T-helper 17 cell (primary cell): ENCODE measurements at regions not wholly inside any gene's neighbourhood (a gene's known extent, or its start where the extent isn't known, plus 50 kb on each side); places are given as distances from the start of the nearest gene placed in this dataset.
"Not testable (repeated sequence)": the region's sequence is repeated elsewhere in the genome, so short reads cannot be mapped to it uniquely, and the experiment has no call there.

Experiments used
- ATAC-seq: fragments of 150-1000 bp; cut with Tn5 transposase; 2 replicates; pipeline ENCODE4 v1.10.0; 2021; ENCODE audit warnings: mild to moderate bottlenecking, moderate library complexity
- DNase-seq, 3 donors: peaks; one replicate each; pipeline versions ENCODE4 v3.0.0 to v3.0.0-alpha.2; 2020 to 2021
- H3K9me3 ChIP-seq: one replicate; pipeline ENCODE4 v1.7.0; 2013; ENCODE audit warnings: low read length, mild to moderate bottlenecking; ENCODE audit not compliant: control insufficient read depth, poor library complexity, severe bottlenecking
- H3K27ac Mint-ChIP-seq: one replicate; pipeline ENCODE4 v1.8.0; 2022; ENCODE audit warnings: mild to moderate bottlenecking, moderate library complexity, mixed read lengths
- H3K27me3 Mint-ChIP-seq: one replicate; pipeline ENCODE4 v1.8.0; 2022; ENCODE audit warnings: mixed read lengths
- H3K36me3 Mint-ChIP-seq: one replicate; pipeline ENCODE4 v1.8.0; 2022; ENCODE audit warnings: low read depth, mixed read lengths
- H3K4me1 Mint-ChIP-seq: one replicate; pipeline ENCODE4 v1.8.0; 2022; ENCODE audit warnings: mild to moderate bottlenecking, mixed read lengths
- H3K4me3 Mint-ChIP-seq: one replicate; pipeline ENCODE4 v1.8.0; 2022; ENCODE audit warnings: mild to moderate bottlenecking, moderate library complexity, mixed read lengths

DNA sequence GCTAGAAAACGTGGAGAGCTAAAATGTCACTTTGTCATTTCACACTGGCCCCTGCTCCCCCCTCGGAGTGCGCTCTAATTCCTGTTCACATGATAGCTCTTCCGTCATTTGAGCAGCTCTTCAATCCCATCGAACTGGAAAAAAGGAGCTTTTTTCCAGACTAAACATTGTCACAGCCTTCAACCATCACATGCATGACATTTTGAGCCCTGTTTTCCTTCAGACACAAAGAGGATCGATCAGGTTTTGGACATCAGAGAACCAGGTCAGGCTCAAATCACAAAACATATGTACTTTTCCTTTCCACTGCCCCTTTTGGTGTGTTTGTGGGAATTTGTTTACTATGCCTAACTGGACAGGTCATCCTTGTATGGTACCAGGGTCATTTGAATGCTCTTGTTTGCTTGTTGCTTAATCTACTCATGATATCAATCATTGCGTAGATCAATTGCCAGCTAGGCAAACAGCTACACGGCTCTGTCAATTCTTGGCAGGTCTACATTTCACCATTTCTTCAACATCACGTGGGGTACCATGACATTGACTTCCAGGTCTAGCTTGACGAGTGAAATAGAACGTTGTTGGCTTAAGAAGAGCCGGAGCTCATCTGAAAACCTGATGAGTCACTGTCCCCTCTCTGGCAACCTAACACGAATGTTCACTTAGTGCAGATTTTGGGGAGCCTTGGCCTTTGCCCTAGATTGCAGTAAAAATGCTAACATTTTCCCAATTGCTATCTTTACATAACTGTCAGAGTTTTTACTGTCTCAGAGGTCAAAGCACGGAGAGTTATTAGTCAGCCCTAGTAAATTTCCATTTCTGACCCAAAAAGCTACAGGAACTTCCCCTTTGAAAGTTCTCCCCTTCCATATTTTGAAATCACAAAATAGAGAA is 87.3 kb downstream of the LYZL2 start:
- ATAC-seq, result no peak
- H3K27me3 Mint-ChIP-seq, result peaks cover 4% of the 10 kb centered on the region
- H3K4me3 Mint-ChIP-seq, result no peak overlapping the region
- DNase-seq, result no peak
- no peaks in the 10 kb centered on the region for H3K36me3 Mint-ChIP-seq
- no peaks in the 10 kb centered on the region for H3K4me1 Mint-ChIP-seq
- no peaks in the 10 kb centered on the region for H3K9me3 ChIP-seq
- H3K27ac Mint-ChIP-seq, result no peak overlapping the region

GRCh38 chr10:30540276-30540675 is 89.3 kb downstream of the LYZL2 start:
- no peak overlapping the region for H3K4me3 Mint-ChIP-seq

DNA sequence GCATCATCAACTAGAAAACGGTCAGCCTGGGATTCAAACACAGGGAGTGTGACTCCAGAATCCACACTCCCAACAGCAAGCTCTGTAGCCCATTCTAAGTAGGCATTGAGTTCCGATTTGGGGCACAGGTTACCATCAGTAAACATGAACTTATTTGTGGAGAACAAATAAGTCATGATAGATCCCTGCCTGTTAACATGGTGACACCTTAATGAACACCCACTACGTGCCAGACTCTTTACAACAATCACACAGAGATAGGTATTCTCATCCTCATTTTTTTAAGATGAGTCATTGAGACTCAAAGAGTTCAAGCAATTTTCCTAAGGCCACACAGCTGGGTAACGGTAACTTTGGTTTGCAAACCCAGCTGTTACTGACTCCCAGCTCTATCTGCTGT is 91.5 kb downstream of the LYZL2 start:
- Mint-ChIP-seq H3K4me1 (peaks cover 4% of the 10 kb centered on the region), H3K4me3 (no peak overlapping the region), H3K27ac (no peak overlapping the region), H3K27me3 (no peaks in the 10 kb centered on the region), H3K36me3 (no peaks in the 10 kb centered on the region)
- DNase-seq, result no peak
- no peaks in the 10 kb centered on the region for H3K9me3 ChIP-seq
- no peak for ATAC-seq

More at GRCh38 chr10:30540276-30540675, 89.3 kb downstream of the LYZL2 start:
- ATAC-seq (no peak), DNase-seq (no peak)
- no peaks in the 10 kb centered on the region for H3K4me1 Mint-ChIP-seq
- no peak overlapping the region for H3K27ac Mint-ChIP-seq
- H3K36me3 Mint-ChIP-seq, result no peaks in the 10 kb centered on the region
- H3K9me3 ChIP-seq, result no peaks in the 10 kb centered on the region
- no peaks in the 10 kb centered on the region for H3K27me3 Mint-ChIP-seq

DNA sequence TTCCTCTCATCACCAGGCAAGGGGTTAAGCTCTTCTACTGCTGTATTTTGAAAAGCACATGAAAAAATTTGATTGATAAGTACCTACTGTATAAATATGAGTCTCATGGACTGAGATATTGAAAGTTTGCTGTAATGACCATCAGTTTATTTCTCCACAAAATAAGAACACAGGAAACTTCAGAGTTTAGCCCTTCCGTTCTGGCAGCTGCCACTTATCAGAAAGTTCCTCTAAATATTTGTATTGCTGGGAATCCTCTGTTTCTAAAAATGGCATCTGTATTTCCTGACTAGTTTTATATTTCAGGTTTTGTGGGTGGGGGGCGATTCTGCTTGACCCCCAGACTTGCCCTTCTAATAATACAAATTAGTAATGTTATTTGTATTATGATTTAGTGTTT is 92.0 kb downstream of the LYZL2 start:
- Mint-ChIP-seq H3K27me3 (no peaks in the 10 kb centered on the region), H3K4me1 (peaks cover 4% of the 10 kb centered on the region), H3K27ac (no peak overlapping the region)

DNA sequence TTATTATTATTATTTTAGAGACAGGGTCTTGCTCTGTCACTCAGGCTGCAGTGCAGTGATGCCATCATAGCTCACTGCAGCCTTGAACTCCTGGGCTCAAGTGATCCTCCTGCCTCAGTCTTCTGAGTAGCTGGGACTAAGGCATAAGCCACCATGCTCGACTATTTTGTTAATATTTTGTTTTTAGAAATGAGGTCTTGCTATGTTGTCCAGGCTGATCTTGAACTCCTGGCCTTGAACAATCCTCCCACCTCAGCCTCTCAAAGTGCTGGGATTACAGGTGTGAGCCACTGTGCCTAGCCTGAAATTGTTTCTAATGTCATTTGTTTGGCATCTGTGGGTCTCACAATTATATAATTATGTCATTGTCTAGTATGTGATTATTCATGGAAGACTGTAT is 92.4 kb downstream of the LYZL2 start:
- H3K27me3 Mint-ChIP-seq, H3K27ac Mint-ChIP-seq, H3K9me3 ChIP-seq, ATAC-seq, H3K36me3 Mint-ChIP-seq, H3K4me1 Mint-ChIP-seq, DNase-seq, H3K4me3 Mint-ChIP-seq: not testable (repeated sequence)

More for the DNA sequence above, 92.0 kb downstream of the LYZL2 start:
- Mint-ChIP-seq H3K4me3 (no peak overlapping the region), H3K36me3 (no peaks in the 10 kb centered on the region)
- ATAC-seq, result no peak
- no peaks in the 10 kb centered on the region for H3K9me3 ChIP-seq
- no peak for DNase-seq

DNA sequence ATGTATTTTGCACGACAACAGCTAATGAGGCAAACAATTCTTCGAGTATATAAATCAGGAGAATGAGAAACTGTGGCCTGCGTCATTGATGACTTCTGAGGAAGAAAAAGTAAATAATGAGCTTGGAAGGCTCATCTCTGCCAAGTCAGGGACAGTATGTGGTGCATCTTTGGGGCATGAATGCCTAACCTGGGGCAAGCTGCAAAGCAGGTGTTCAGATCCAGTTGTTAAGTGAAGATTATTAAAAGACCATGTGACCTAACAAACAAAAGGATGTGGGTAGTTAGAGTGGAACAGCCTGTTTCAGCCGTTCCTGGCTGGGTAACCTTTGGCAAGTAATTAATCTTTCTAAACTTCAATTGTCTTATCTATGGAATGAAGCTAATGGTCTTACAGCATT is 93.0 kb downstream of the LYZL2 start:
- H3K36me3 Mint-ChIP-seq, result no peaks in the 10 kb centered on the region
- no peaks in the 10 kb centered on the region for H3K27me3 Mint-ChIP-seq
- DNase-seq, result no peak
- peak overlapping the region; percentile 27 for H3K27ac Mint-ChIP-seq
- H3K4me3 Mint-ChIP-seq, result no peak overlapping the region
- no peak for ATAC-seq
- no peaks in the 10 kb centered on the region for H3K9me3 ChIP-seq
- peaks cover 4% of the 10 kb centered on the region for H3K4me1 Mint-ChIP-seq

GRCh38 chr10:30535677-30536076 is 93.9 kb downstream of the LYZL2 start:
- DNase-seq, result no peak
- Mint-ChIP-seq H3K4me3 (no peak overlapping the region), H3K27ac (peak overlapping the region; percentile 27), H3K36me3 (no peaks in the 10 kb centered on the region), H3K27me3 (no peaks in the 10 kb centered on the region), H3K4me1 (peaks cover 4% of the 10 kb centered on the region)
- H3K9me3 ChIP-seq, result no peaks in the 10 kb centered on the region
- no peak for ATAC-seq

DNA sequence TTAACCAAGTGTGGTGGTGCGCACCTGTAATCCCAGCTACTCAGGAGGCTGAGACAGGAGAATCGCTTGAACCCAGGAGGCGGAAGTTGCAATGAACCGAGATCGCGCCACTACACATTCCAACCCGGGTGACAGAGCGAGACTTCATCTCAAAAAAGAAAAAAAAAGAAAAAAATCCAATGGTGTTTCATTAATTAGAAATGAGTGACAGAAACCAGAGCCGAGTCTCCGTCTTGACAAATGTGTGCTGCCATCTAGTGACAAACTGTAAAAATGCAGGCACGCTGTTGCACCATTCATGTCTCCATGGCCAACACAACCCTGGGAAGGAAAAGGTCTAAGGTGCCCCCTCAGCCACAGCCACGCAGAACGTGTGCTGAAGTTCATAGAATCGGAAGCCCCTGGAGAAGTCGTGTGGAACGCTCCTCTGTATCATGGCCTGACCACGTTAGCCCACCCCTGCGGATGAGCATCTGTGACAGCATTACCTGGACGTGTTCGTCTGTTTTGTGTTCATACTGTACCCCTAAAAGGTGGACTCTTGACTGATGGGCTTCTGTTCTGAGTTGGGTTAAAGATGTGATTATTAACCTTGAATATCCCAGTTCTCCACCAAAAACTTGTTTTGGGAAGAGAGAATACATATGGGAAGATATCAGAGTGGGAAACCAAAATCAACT is 94.9 kb downstream of the LYZL2 start:
- peak; percentile 55 for ATAC-seq
- peak overlapping the region; percentile 4 for H3K27ac Mint-ChIP-seq

GRCh38 chr10:30531751-30532530 is 97.6 kb downstream of the LYZL2 start:
- no peaks in the 10 kb centered on the region for H3K36me3 Mint-ChIP-seq
- DNase-seq (no peak), ATAC-seq (no peak)
- H3K27ac Mint-ChIP-seq, result no peak overlapping the region
- no peaks in the 10 kb centered on the region for H3K9me3 ChIP-seq
- no peaks in the 10 kb centered on the region for H3K27me3 Mint-ChIP-seq
- peaks cover 20% of the 10 kb centered on the region for H3K4me1 Mint-ChIP-seq
- no peak overlapping the region for H3K4me3 Mint-ChIP-seq

More for the DNA sequence above, 94.9 kb downstream of the LYZL2 start:
- DNase-seq, result peak; percentile 19 to 59 (median 39)
- Mint-ChIP-seq H3K27me3 (no peaks in the 10 kb centered on the region), H3K4me3 (no peak overlapping the region), H3K36me3 (no peaks in the 10 kb centered on the region), H3K4me1 (peaks cover 12% of the 10 kb centered on the region)
- H3K9me3 ChIP-seq, result no peaks in the 10 kb centered on the region

DNA sequence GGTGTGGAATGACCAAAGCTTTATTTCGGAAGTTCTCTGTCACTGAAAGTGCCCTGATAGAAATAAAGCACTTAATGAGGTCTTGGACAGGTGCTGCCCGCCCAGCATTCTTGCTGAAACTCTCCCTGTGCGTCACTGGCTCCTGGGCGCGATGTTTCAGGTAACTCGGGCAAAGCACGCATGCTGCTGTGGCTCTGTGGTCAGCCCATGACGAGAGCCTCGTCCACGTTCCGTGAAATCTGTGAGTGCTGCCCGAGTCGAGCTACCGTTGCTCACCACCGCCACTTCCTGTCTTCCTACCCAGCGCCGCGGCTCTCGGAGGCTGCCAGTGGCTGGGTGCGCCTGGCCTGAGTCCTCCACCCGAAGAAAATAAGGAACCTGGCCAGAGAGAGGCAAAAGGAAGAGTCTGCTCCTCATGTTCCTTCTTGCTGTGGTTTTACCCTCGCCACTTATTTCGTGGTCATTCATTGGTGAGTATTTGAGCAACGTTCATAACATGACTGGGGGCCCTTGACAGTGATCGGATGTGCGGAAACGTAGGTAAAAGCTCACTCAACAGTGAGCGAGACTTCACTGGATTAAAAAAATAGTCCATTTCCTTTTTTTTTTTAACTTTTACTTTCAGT is 95.5 kb downstream of the MAP3K8 start:
- Mint-ChIP-seq H3K4me3 (peak overlapping the region; percentile 90), H3K27ac (peak overlapping the region; percentile 98), H3K27me3 (no peaks in the 10 kb centered on the region), H3K36me3 (no peaks in the 10 kb centered on the region), H3K4me1 (peaks cover 34% of the 10 kb centered on the region)
- ATAC-seq (peak; percentile 86), DNase-seq (peak; percentile 42 to 53 (median 50))
- H3K9me3 ChIP-seq, result no peaks in the 10 kb centered on the region

DNA sequence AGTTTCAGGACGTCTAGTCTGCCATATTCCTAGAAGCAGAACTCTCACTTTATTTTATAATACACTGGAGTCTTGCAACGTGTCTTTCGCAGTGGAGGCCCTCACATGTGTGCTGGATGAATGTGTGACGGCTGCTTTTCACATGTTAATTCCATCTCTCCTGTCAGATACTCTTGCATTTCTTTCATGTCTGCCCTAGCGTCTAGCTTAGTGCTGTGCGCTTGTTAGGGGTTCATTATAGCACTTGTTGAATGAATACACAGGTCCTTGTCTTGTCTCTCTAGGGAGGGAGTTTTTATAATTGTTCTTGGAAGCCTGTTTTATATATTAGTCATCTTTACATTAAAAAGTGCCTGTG is 94.4 kb downstream of the MAP3K8 start:
- DNase-seq, result no peak
- no peak overlapping the region for H3K4me3 Mint-ChIP-seq
- H3K27ac Mint-ChIP-seq, result peak overlapping the region; percentile 98
- H3K36me3 Mint-ChIP-seq, result no peaks in the 10 kb centered on the region
- no peaks in the 10 kb centered on the region for H3K9me3 ChIP-seq
- H3K27me3 Mint-ChIP-seq, result no peaks in the 10 kb centered on the region
- ATAC-seq, result no peak
- peaks cover 35% of the 10 kb centered on the region for H3K4me1 Mint-ChIP-seq

GRCh38 chr10:30527623-30528428 is 93.8 kb downstream of the MAP3K8 start:
- no peak overlapping the region for H3K4me3 Mint-ChIP-seq
- no peak for ATAC-seq
- H3K36me3 Mint-ChIP-seq, result no peaks in the 10 kb centered on the region
- DNase-seq, result no peak
- H3K4me1 Mint-ChIP-seq, result peaks cover 40% of the 10 kb centered on the region
- H3K9me3 ChIP-seq, result no peaks in the 10 kb centered on the region
- peak overlapping the region; percentile 98 for H3K27ac Mint-ChIP-seq
- H3K27me3 Mint-ChIP-seq, result no peaks in the 10 kb centered on the region
